HUDEP-2 (cell line): ENCODE measurements at regions not wholly inside any gene's neighbourhood (a gene's known extent, or its start where the extent isn't known, plus 50 kb on each side); places are given as distances from the start of the nearest gene placed in this dataset.
"Not testable (repeated sequence)": the region's sequence is repeated elsewhere in the genome, so short reads cannot be mapped to it uniquely, and the experiment has no call there.

Experiments used
- DNase-seq, 76 experiments: peaks; one replicate each; lab custom pipeline; 2025; ENCODE audit not compliant: unreplicated experiment in 76 of 76; lab: John Stamatoyannopoulos, UW

DNA sequence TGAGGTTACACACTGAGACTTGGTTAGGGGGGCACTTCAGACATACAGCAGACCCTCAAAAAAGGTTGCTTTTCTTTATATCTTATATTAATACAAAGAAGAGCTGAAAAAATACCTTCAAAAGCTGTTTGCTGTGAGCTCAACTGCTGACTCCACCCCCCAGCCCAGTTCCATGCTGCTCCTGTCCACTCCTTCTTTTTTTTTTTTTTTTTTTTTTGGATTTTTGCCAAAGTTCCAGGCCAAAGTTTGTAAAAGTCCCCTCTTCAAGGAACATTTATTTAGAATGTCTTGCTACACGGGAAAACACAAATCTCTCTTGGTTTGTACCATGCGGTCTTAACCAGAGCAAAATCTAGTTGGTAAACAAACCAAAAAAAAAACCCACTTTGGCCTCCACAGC lies 85.3 kb upstream of the AKAP12 start:
- no peak for DNase-seq

GRCh38 chr6:151155095-151155494 lies 84.7 kb upstream of the AKAP12 start:
- no peak for DNase-seq

DNA sequence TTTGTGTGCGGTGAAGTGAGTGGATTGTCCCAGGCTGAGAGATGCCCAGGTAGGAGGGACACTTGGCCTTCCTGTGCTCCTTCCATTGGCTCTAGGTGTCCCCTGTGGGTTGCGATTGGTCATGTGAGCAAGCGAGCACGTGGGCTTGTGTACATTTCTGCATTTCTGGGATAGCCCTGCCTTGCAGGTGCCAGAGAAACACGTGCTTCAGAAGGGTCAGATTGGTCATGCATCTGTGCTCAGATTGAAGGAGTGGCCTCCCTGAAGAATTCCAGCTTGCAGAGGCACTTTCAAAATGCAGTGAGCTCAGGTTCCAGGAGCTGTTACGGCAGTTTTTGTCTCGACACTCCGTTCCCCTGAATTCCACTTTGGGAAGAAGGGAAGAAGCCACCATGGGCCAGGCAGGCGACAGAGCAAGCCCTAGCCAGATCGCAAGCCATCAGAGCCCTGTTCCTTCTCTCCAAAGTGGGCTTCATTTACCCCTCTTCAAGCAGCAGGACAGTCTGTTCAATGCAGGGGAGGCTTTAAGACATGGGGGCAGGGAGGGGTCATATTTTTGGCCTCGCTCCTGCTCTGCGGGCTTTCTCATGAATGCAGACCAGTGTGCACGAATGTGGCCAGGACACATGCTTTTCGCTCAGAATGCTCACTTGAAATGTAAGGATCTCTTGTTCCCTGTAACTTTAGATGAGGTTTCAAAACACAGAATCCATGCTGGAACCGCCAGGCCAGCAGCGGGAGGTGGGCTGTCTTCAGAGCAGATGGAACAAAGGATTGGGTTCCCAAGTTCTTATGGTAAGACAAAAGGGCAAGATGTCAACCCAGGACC lies 78.6 kb upstream of the AKAP12 start:
- no peak for DNase-seq

DNA sequence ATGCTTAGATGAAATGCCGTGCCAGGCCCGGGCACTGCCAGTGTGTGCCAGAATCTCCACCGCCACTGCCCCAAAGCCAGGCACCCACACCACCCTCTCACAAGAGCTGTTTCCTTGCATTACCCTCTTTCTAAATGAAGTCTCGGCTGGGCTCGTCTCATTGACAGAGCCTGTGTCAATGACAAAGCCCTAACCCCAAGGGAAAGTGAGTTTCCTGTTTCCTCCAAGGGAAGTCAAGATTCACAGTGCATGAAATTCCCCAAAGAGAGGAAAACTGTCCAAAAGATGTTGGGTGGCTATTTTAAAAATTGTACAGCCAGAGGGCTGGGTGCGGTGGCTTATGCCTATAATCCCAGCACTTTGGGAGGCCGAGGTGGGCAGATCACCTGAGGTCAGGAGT lies 75.4 kb upstream of the AKAP12 start:
- no peak for DNase-seq

DNA sequence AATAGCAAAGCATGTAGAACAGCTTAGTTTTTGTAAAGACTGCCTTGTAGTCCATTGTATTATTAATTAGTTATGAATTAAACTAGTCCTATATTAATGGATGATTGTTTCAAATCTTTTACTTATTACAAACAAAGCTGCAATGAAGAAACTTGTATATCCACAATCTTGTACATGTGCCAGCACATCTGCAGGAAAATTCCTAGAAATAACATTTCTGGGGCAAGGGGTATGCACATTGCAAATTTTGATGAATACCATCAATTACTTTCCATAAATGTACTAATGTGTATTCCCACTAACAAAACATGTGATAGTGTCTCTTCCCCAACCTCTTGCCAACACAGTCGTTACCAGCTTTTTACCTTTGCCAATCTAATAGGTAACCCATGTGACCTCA lies 73.6 kb upstream of the AKAP12 start:
- DNase-seq = no peak

DNA sequence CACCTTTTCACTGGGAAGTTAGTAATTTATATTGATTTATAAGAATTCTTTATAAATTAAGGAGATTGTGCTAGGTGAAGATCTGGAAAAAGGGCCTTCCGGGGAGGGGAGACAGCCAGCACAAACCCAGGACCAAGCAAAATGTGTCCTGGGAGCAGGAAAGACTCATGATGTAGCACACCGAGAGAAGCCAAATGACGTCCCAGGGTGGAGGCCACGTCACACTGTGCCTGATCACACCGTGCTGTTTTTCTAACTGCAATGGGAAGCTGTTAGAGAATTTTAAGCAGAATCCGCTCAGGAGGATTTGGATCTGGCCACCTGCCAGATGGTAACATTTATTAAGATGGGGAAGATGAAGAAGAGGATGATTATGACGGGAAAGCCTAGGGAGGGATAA lies 72.7 kb upstream of the AKAP12 start:
- DNase-seq = no peak

DNA sequence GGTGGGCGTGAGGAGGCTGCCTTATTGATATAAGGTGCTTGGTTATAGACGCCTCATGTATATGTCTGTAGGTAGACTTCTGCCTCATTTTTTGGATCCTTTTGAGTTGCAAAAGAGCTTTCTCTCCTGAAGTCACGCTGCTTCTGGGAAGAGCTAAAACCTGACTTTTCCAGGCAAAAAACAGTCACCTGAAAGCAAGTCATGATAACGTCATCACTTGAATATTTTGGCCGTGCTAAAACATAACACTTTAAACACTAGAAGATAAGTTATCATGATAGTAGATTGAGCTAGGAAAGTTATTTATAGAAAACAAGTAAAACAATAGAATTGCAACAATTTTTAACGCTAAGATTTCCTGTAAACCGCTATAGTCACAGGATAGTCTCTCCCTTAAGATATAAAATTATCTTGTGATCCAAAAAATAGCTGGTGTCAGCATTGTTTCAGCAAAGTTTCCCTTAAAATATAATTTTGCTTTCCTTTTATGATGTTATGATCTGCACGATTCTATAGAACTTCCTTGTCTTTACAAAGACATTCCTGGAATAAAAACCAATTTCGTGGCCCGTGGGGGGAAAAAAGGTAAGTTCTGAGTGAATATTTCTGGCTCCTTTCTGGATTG lies 69.0 kb upstream of the AKAP12 start:
- no peak for DNase-seq

GRCh38 chr6:151172751-151173150 lies 67.0 kb upstream of the AKAP12 start:
- DNase-seq = no peak

DNA sequence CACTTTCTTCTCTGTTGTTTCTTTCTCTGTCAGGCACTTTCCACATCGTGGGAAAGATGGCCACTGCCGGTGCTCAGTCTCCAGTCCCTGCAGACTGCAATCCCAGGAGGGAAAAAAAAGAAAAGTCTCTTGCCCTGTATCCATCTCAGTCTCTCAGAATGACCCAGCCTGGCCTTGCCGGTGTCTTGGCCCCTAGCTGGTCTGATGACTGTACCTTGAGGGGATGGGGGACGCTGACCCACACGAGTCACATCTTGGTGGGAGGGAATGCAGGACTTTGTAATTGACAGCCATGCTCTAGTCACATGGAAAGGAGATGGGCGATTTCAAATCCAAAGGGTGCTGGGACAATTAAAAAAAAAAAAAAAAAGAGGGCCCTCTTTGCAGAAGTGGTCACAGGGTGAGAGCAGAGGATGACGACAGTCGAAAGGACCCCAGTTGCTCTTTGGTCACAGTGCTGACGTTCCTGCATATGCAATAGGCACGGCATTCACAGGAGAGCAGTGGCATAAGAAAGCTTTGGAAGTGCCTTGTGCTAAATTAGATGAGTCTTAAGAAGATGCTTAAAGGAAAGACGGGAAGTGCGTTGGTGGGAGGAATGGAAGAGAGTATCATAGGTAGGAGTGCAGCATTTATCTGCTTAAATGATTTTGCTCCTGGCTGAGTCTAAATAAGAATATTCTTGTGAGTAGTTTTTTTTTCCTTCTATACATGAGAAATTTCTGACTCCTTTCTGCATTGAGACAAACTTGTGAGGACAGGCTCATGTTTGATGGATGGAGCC lies 63.9 kb upstream of the AKAP12 start:
- DNase-seq = no peak

DNA sequence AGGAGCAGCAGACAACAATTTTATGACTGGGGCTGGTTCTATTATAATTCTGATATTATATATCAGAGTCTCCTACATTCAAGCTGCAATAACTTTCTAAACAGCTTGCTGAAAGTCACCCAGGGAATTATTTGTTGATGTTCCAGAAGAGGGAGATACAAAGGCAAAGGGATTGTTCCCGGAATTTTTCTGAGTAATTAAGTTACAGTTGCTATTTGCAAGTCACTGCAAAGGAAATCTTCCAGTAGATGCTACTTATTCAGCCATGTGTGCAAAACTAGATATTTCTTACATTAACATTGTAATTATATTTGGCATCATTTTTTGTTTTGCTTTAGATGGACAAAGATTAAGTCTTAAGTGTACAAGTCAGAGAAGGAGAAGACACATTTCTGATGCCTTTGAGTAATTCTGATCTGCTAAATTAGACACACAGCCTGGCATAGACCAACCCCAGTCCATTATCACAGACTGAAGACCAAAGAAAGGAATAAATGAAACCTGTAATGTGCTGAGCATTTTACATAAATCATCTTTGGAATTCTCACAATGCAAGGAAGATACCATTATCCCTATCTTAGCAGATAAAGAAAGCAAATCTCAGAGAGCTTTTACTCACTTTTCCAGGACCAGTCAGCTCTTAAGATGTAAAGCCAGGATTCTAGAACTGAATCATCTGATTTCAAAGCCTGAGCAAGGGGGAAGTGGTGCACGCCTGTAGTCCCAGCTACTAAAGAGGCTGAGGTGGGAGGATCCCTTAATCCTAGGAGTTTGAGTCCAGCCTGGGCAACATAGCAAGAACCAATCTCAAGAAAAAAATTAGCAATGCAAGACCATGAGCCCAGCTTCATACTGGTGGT lies 62.6 kb upstream of the AKAP12 start:
- no peak for DNase-seq

DNA sequence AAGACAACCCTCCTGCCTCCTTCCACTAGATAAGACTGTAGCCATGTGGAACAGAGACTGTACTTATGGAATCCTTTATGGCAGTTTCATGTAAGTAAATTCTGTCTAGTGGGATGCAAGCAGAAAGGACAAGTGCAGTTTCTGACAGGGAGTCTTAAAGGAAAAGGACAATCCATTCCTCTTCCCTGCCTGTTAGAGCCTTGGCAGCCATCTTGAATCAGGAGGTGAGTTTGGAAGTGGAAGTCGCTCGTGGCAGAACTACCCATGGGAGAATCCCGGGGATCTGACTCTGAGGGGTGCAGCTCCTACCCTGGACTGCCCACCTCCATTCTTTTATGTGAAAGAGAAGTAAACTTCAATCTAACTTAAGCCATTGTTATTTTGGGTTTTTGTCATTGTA lies 61.4 kb upstream of the AKAP12 start:
- no peak for DNase-seq

- no peak for DNase-seq
These were observed 60.4 kb upstream of the AKAP12 start for GRCh38 chr6:151179321-151179720.

DNA sequence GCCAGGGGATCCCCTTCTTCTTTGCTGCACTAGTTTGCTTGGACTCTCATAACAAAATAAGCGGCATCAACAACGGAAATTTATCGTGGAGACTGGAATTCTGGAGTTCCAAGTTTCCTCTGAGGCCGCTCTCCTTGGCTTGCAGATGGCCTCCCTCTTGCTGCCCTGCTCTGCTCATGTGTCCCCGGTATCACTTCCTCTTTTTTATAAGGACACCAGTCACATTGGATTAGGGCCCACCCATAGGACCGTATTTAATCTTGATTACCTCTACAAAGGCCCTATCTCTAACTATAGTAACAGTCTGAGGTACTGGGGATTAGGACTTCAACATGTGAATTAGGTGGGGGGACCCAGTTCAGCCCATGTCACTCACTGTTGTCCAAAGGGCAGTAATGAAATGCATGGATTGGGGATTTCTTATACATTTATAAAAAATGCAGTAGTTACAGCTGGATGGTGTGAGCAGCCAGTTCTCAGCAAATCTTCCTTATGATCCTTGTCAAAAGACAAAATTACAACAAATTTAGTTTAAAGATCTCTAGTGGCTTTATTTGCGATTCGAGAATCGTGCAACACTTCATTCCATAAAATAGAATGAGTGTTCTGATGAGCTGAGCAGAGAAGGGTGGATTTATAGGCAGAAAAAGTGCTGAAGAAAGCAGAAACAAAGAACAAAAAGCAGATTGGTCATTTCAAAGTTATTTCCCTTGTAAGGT lies 59.3 kb upstream of the AKAP12 start:
- peak in 17 of 76 experiments; percentile 2 to 37 (median 19) for DNase-seq

- no peak for DNase-seq
These were observed 57.9 kb upstream of the AKAP12 start for GRCh38 chr6:151181706-151182363.

DNA sequence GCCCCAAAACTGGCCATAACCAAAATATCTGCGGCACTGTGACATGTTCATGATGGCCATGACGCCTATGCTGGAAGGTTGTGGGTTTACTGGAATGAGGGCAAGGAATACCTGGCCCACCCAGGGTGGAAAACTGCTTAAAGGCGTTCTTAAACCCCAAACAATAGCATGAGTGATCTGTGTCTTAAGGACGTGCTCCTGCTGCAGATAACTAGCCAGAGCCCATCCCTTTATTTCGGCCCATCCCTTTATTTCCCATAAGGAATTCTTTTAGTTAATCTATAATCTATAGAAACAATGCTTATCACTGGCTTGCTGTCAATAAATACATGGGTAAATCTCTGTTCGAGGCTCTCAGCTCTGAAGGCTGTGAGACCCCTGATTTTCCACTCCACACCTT lies 56.8 kb upstream of the AKAP12 start:
- DNase-seq = not testable (repeated sequence)

DNA sequence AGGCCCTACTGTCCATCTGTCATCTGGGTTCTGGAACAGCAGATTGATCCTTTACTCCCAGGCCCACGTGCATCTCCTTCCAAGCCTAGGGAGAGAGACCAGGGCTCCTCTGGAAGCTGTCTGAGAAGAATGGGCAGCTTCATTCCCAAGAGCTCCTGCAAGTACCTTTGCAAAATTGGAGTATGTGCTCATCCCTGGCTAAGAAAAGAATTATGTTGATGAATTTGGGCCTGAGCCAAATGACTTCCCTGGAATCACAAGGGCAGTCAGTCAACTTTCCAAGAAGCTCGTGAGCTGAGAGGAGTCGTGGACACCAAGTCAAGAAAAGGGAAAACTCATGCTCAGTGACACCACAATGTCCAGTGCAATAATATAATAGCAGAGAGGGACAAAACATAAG lies 54.6 kb upstream of the AKAP12 start:
- DNase-seq = no peak

DNA sequence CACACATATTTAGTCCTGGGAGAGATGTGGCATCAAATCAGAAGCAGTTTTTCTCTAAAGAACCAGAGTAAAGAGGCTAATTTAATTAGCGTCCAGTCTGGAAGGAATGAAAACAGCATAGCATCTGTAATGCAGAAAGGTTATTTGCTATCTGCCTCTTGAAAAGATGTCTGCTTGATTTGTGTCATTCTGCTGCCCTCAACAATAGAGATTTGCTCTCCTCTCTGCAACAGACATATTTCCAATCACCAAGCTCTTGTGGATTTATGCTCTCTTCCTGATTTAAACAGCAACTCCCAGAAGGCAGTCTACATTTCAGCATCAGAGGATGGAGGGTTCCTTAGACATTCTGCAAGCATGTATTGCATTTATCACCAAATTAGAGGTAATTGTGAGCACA lies 53.5 kb upstream of the AKAP12 start:
- no peak for DNase-seq

GRCh38 chr6:151186804-151187330 lies 52.9 kb upstream of the AKAP12 start:
- DNase-seq = no peak
